ENCODE measurements at regions not wholly inside any gene's neighbourhood (a gene's known extent, or its start where the extent isn't known, plus 50 kb on each side); places are given as distances from the start of the nearest gene placed in this dataset.
"Not testable (repeated sequence)": the region's sequence is repeated elsewhere in the genome, so short reads cannot be mapped to it uniquely, and the experiment has no call there.

DNA sequence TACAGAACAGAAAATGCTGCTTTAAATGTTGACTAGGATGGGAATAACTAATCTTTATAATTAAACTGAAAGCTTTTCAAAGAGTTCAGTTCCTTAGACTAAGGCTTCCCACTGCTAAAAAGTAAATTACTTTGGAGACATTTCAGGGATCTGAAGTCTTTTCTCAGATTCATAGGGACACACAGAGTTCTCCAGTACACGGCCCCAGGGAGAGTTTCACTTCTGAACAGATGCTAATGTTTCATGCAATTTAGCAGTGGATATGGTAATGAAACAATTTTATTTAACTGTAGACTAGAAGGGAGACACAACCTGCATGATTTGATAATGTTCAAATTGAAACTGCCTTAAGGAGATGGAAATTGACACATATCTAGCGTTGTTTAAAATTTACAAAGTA lies 1282.6 kb downstream of the NCAM2 start:
- H3K9me3 Mint-ChIP-seq: no peaks in the 10 kb centered on the region
- H3K27ac Mint-ChIP-seq: peak overlapping the region in 1 of 2 donors; percentile 8
- DNase-seq: no peak
- ATAC-seq: no peak
- no peaks in the 10 kb centered on the region for H3K27me3 Mint-ChIP-seq
- H3K4me1 Mint-ChIP-seq: no peaks in the 10 kb centered on the region
- H3K4me3 Mint-ChIP-seq: no peak overlapping the region

DNA sequence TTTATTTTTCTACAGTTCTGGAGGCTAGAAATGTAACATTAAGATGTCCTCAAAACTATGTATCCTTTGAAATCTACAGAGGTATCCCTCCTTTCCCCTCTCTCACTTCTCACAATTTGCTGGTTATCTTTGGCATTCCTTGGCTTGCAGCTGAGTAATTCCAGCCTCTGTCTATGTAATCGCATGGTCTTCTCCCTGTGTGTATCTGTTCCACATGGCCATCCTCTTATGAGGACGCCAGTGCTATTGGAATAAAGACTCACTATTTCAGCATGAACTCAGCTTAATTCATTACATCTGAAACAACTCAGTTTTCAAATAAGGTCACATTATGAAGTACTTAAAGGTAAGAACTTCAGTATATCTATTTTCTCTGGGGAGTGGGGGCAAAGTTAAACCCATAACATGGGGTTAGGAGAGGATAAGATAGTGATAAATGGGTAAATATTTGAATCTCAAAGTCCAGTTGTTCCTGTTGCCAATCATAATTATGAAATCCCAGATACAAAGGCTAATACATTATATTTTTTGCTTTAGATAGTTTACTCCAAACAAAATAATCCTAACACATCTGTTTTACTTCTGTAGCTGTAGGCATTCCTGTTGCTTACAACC lies 1290.8 kb downstream of the NCAM2 start:
- Mint-ChIP-seq H3K27ac (no peak overlapping the region), H3K9me3 (no peaks in the 10 kb centered on the region)

DNA sequence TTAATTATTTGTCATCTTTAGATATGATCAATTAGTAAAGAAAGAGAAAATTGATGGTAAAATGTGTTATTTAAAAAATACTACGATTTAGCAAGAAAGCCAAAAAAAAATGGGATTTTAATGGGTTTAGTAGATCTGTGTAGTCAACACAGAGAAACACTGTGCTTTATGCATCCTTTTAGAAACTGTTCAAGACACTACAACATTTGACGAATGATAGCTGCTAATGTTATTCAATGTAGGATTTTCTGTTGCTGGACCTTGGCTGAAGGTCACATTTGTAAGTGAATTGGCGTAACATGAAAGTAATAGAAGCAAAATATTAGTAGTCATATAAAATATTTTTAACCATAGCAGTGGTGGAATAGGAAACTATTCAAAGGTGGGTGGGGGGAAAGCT lies 1293.9 kb downstream of the NCAM2 start:
- Mint-ChIP-seq H3K4me1 (peaks cover 4% of the 10 kb centered on the region), H3K27ac (no peak overlapping the region), H3K27me3 (no peaks in the 10 kb centered on the region), H3K9me3 (no peaks in the 10 kb centered on the region), H3K4me3 (no peak overlapping the region)
- no peak for ATAC-seq
- DNase-seq: no peak

More for the DNA sequence above, 1290.8 kb downstream of the NCAM2 start:
- Mint-ChIP-seq H3K4me3 (no peak overlapping the region), H3K4me1 (no peaks in the 10 kb centered on the region), H3K27me3 (no peaks in the 10 kb centered on the region)
- DNase-seq (no peak), ATAC-seq (no peak)

DNA sequence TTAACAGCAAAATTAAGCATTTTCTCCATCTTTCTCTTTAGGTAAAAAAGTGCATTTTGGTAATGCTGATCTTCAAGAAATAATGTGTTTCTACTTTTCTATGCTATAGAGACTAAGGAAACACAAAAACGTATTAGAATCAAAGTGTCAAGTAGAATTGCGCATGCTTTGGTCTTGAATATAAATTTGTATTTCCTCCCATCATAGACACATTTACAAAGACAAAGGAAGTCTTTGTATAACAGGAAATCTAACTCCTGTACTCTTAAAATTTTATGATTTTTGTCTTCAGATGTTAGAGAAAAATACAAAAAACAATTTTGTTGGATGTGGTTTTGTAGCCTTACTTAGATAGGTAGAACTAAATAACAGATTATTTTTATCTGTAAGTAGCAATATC lies 1299.4 kb downstream of the NCAM2 start:
- DNase-seq: no peak
- H3K27ac Mint-ChIP-seq: no peak overlapping the region
- H3K4me3 Mint-ChIP-seq: no peak overlapping the region
- no peaks in the 10 kb centered on the region for H3K27me3 Mint-ChIP-seq
- peaks cover 4% of the 10 kb centered on the region for H3K4me1 Mint-ChIP-seq
- no peak for ATAC-seq
- H3K9me3 Mint-ChIP-seq: no peaks in the 10 kb centered on the region

DNA sequence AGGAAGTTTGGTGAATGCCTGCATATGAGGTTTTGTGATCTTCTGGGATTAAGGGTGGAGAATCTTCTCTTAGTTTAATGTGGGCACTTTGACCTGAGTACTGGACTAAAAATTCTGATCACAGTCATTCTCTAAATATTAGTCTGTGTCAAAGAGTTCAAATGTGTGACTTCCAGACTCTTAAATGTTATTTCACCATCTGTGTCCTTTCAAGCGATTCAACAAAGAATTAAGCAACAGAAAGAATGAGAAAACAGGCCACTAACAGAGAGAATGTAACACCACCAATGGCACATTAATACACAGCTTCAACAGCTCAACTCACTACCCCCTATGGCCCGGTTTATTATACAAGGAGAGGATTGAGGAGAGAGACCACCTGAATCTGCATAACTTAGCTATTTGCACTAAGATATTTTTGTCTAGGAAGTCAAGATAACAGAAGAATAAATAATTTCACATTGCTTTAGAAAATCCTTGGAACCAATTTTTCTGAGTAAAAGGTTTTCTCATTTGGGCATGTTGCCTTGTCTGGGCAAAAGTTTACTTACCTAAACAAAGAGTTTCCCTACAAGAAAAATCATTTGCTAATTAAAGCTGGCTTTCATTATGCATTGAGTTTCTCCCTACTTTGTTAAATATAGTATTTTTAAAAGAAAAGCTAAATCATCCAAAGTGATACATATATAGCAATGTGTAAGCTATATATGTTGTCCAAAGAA lies 1313.7 kb downstream of the NCAM2 start:
- Mint-ChIP-seq H3K4me3 (no peak overlapping the region), H3K27ac (peak overlapping the region in 1 of 2 donors; percentile 37)

DNA sequence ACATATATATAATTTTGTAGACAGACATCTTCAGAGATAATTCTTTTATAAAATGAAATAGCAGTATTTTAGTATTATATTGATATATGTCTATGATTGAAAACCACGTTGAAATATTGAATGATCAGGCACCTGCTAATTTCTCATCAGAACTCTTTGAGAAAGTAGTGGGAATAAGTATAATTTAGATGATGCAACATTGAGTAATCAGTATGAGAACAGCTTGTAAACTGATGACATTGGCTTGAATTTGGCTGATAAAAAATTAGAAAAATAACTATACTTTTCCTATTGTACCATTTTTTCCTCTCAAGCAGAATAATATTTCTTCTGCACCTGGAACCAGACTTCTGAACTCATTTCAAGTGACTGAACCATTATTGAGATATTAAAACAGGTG lies 1316.8 kb downstream of the NCAM2 start:
- ATAC-seq (no peak), DNase-seq (no peak)
- Mint-ChIP-seq H3K4me1 (no peaks in the 10 kb centered on the region), H3K27ac (no peak overlapping the region), H3K27me3 (no peaks in the 10 kb centered on the region), H3K9me3 (peaks cover 0 to 16% of the 10 kb centered on the region in 2 donors), H3K4me3 (no peak overlapping the region)

More for the DNA sequence above, 1313.7 kb downstream of the NCAM2 start:
- no peaks in the 10 kb centered on the region for H3K4me1 Mint-ChIP-seq
- no peaks in the 10 kb centered on the region for H3K27me3 Mint-ChIP-seq
- DNase-seq: no peak
- H3K9me3 Mint-ChIP-seq: peaks cover 0 to 16% of the 10 kb centered on the region in 2 donors
- ATAC-seq: no peak

DNA sequence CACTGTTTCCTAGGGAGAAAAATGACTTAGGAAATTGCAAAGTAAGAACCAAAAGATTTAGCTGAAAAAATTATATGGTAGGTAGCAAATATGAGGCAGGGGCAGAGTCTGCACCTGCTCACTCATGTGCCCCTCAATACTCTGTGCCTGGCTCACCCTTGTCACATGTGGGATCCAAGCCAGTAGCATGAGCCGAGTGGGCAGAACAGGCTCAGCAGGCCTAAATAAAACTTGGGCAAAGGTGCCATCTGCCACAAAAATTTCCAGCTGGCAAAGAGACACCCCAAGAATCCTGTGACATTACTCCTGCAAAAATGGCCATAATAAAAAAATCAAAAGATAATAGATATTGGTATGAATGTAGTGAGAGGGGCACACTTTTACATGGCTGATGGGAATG lies 1321.2 kb downstream of the NCAM2 start:
- H3K27ac Mint-ChIP-seq: no peak overlapping the region
- no peak overlapping the region for H3K4me3 Mint-ChIP-seq
- no peaks in the 10 kb centered on the region for H3K4me1 Mint-ChIP-seq
- no peaks in the 10 kb centered on the region for H3K27me3 Mint-ChIP-seq
- no peaks in the 10 kb centered on the region for H3K9me3 Mint-ChIP-seq
- DNase-seq: no peak
- no peak for ATAC-seq

DNA sequence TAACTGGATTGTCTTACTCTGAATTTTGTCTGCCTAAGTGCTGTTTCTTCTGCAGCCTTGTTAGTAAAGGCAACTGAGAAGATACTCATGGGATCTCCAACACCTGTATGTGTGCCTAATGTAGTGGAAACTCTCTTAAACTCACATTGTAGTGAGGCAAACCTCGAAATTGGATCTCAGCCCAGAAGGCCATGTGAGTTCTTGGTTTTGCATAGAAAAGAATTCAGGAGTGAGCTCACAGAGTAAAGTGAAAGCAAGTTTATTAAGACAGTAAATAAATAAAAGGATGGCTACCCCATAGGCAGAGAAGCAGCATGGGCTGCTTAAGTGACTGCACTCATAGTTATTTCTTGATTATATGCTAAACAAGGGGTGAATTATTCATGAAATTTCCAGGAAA lies 1344.7 kb downstream of the NCAM2 start:
- Mint-ChIP-seq H3K27ac (no peak overlapping the region), H3K4me3 (no peak overlapping the region), H3K4me1 (peaks cover 5% of the 10 kb centered on the region), H3K27me3 (no peaks in the 10 kb centered on the region), H3K9me3 (peaks cover 5 to 10% of the 10 kb centered on the region in 2 donors)
- ATAC-seq (no peak), DNase-seq (no peak)

DNA sequence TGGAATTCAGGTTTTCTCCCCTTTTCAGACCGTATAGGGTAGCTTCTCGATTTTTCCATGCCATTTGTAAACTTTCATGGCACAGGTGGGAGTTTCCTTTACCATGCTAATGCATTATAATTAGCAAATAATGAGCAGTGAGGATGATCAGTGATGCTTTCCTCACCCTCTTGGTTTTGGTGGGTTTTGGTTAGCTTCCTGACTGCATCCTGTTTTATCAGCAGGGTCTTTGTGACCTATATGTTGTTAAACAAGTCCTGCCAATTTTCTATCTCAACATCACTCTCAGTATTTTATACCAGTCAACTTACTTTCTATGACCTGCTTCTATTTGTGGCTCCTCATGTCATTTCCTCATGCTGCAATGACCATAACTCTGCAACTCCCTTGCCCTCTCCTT lies 1345.1 kb downstream of the NCAM2 start:
- no peak overlapping the region for H3K4me3 Mint-ChIP-seq
- H3K4me1 Mint-ChIP-seq: peaks cover 5% of the 10 kb centered on the region
- ATAC-seq: no peak
- H3K9me3 Mint-ChIP-seq: peaks cover 5 to 10% of the 10 kb centered on the region in 2 donors
- no peaks in the 10 kb centered on the region for H3K27me3 Mint-ChIP-seq
- DNase-seq: no peak
- H3K27ac Mint-ChIP-seq: no peak overlapping the region

DNA sequence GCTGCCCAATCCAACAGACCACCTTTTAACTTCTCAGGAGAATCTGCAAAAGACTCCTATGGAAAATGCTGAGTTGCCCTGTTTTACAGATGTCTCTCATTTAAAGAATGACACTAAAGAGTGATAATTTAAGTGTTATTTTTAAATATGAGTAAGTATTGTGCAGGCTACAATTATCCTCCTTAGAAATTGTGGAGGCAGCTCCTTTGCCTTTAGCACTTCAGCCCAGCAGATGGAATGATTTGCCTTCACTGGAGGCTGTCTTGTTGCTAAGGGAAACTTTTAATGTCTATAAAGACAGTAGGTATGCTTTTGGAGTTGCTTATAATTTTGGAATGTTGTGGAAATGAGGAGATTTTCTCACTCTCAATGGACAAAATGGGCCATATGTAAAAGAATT lies 1345.5 kb downstream of the NCAM2 start:
- Mint-ChIP-seq H3K4me3 (no peak overlapping the region), H3K27me3 (no peaks in the 10 kb centered on the region), H3K4me1 (peaks cover 5% of the 10 kb centered on the region), H3K9me3 (peaks cover 5 to 10% of the 10 kb centered on the region in 2 donors), H3K27ac (no peak overlapping the region)
- ATAC-seq (no peak), DNase-seq (no peak)

DNA sequence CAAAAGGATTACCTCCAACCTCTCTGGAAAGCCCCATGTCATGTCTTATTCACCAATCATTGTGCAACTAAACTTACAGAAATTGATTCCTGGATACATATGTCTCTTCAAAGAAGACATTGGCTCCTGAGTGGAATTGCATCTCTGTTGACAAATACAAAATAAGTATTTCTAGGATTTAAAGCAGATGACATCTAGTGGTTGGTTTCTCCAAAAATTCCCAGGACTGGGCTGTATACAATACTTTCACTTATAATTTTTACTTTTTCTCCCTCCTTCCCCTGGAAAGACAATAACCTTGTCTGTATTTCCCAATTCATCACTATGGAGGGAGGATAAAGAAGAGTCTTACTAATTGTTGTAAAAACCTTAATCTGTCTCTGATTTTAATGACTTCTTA lies 1347.4 kb downstream of the NCAM2 start:
- Mint-ChIP-seq H3K4me3 (no peak overlapping the region), H3K4me1 (peaks cover 5% of the 10 kb centered on the region), H3K27ac (no peak overlapping the region), H3K27me3 (no peaks in the 10 kb centered on the region), H3K9me3 (peaks cover 5% of the 10 kb centered on the region in 2 donors)
- no peak for DNase-seq
- no peak for ATAC-seq

DNA sequence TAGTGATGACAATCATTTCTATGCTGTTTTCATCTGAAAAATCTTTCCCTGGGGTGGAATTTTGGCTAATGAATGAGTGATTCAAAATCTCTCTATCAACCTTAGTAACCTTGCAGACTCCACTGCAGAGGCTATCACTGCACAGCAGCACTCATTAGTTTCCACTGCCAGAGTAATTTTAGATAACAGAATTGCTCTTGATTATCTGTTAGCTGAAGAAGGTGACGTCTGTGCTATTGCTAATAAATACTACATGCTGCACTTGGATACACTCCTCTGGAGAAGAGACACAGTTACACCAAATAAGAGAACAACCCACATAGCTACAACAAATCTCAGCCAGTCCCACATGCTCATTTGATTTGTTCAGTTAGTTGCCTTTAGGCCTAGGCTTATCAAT lies 1348.4 kb downstream of the NCAM2 start:
- Mint-ChIP-seq H3K27ac (no peak overlapping the region), H3K4me1 (peaks cover 5% of the 10 kb centered on the region), H3K9me3 (peaks cover 0 to 5% of the 10 kb centered on the region in 2 donors), H3K4me3 (no peak overlapping the region), H3K27me3 (no peaks in the 10 kb centered on the region)
- DNase-seq (no peak), ATAC-seq (no peak)

DNA sequence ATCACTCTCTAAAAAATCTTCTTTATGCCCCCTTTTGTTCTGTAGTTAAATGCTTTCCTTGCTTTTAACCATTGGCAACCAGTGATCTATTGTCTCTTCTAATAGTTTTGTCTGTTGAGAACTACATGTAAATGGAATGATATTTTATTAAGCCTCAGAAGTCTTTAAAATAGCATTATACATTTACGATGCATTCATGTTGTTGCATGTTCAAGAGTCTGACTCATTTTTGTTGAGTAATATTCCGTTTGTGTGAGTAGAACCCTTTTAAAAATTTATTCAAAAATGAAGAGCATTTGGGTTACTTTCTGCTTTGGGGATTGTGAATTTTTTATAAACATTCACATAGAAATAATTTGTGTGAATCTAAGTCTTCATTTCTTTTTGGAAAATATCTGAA lies 1352.9 kb downstream of the NCAM2 start:
- H3K27ac Mint-ChIP-seq: peak overlapping the region in 1 of 2 donors; percentile 42
- no peak overlapping the region for H3K4me3 Mint-ChIP-seq
- H3K4me1 Mint-ChIP-seq: no peaks in the 10 kb centered on the region
- H3K27me3 Mint-ChIP-seq: no peaks in the 10 kb centered on the region
- no peak for DNase-seq
- no peaks in the 10 kb centered on the region for H3K9me3 Mint-ChIP-seq
- no peak for ATAC-seq

DNA sequence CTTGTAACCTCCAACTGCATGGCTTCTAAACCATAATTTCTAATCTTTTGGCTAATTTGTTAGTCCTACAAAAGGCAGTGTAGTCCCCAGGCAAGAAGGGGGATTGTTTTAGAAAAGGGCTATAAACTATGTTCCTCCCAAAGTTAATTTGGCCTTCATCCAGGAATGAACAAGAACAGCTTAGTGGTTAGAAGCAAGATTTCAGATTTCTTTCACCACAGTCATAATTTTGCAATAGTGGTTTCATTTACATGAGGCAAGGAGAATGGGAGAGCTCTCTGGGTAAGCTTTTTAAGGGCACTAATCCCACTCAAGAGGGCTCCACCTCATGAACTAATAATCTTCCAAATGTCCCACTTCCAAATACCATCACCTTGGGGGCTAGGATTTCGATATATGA lies 1353.9 kb downstream of the NCAM2 start:
- no peaks in the 10 kb centered on the region for H3K4me1 Mint-ChIP-seq

DNA sequence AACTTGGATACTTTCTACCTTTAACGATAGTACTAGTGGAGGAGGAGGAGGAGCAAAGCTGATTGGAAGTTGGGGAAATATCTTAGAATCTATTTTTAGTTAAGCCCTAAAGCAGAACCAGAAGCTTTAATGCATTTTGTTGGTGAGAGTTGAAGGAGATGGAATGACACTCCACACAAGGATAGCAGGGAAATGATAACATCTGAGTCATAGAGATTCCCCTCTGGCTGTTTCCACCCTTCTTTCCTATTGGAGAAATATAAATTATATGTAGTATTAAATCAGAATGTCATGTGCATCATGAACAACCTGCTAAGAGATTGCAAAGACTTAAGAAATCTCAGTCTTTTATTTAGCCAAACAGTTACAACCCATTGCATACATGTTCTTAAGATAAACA lies 1357.7 kb downstream of the NCAM2 start:
- no peak for ATAC-seq
- no peaks in the 10 kb centered on the region for H3K27me3 Mint-ChIP-seq
- H3K9me3 Mint-ChIP-seq: no peaks in the 10 kb centered on the region
- no peaks in the 10 kb centered on the region for H3K4me1 Mint-ChIP-seq
- H3K4me3 Mint-ChIP-seq: no peak overlapping the region
- DNase-seq: no peak
- no peak overlapping the region for H3K27ac Mint-ChIP-seq

More for the DNA sequence above, 1353.9 kb downstream of the NCAM2 start:
- ATAC-seq (no peak), DNase-seq (no peak)
- Mint-ChIP-seq H3K9me3 (no peaks in the 10 kb centered on the region), H3K27ac (no peak overlapping the region), H3K27me3 (no peaks in the 10 kb centered on the region), H3K4me3 (no peak overlapping the region)

DNA sequence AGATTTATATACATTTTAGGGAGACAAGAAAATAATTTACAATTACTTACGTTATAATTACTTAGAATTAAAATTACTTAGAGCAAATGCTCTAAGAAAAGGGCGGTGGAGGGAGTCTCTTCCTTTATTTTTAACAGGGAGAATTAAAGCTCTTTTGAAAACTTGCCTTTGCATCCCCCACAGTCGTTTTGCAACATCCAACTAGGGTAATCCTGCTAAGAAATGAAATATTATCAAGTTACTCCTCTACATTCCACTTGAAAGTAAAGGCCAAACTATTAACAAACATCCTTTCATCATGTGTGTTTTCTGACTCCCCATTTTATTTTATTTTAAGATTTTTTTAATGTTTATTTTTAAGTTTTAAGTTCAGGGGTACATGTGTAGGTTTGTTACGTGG lies 1358.5 kb downstream of the NCAM2 start:
- Mint-ChIP-seq H3K4me3 (no peak overlapping the region), H3K27me3 (no peaks in the 10 kb centered on the region), H3K4me1 (no peaks in the 10 kb centered on the region), H3K27ac (no peak overlapping the region), H3K9me3 (no peaks in the 10 kb centered on the region)
- DNase-seq (no peak), ATAC-seq (no peak)

DNA sequence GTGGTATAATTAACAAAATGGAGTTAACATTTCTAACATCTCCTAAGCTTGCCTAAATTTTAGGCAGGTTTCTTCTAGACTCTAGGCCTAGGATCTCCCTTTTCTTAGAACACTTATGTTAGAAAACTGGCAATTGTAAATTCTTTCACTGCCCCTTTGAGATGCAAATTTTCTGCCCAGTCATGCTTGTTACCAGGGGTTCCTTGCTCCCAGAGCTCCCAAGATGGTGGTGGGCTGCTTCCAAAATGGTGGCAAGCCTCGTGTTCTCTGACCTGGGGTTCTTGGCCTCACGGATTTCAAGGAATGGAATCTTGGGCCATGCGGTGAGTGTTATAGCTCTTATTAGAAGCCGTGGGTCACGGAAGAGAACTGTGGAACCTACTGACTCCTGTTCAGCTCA lies 1361.4 kb downstream of the NCAM2 start:
- H3K27me3 Mint-ChIP-seq, H3K4me3 Mint-ChIP-seq, H3K4me1 Mint-ChIP-seq, DNase-seq, ATAC-seq, H3K9me3 Mint-ChIP-seq: not testable (repeated sequence)
- H3K27ac Mint-ChIP-seq: peak overlapping the region in 1 of 2 donors; percentile 80

All from stimulated activated naive CD8-positive, alpha-beta T cell treated with anti-CD3 and anti-CD28 coated beads, Interleukin-15, amount 100 ng/mL, for 72 hours (primary cell).